ENCODE measurements at regions not wholly inside any gene's neighbourhood (a gene's known extent, or its start where the extent isn't known, plus 50 kb on each side); places are given as distances from the start of the nearest gene placed in this dataset.

- TF ChIP-seq EZH2 (IDR thresholded peaks at IDR 0.05; ENCODE audit: borderline replicate concordance, insufficient read depth, low read depth, low read length, poor library complexity, severe bottlenecking), result no peak
- TF ChIP-seq CTCF (IDR thresholded peaks at IDR 0.05), result no peak
Measured at GRCh38 chr14:53408175-53408879, 255.2 kb upstream of the DDHD1 start.

All from B cell (primary cell).